ENCODE measurements at regions not wholly inside any gene's neighbourhood (a gene's known extent, or its start where the extent isn't known, plus 50 kb on each side); places are given as distances from the start of the nearest gene placed in this dataset.

GRCh38 chr6:113625850-113626249 lies 231.3 kb upstream of the MARCKS start:
- ChIA-PET POLR2A (no interaction called here), CTCF (interaction anchor here (0.5 kb wide), 1 partner anchor 54 kb away, joined by 4 read pairs; no protein-coding TSS in a partner anchor), RAD21 (ENCODE audit: low non-redundant PET in 1 of 2, low total read pairs in 2 of 2, uncharacterized antibody in 2 of 2, unreplicated experiment in 2 of 2) (no interaction called here)
- no peaks in the 10 kb centered on the region for H3K79me2 ChIP-seq (ENCODE audit: insufficient read depth, low read length)
- ATAC-seq (no peak), DNase-seq (ENCODE audit: low read depth, low spot score) (no peak)
- no peaks in the 10 kb centered on the region for H3K9me3 ChIP-seq (ENCODE audit: control insufficient read depth in 1 of 2, insufficient read depth in 1 of 2, low read depth in 1 of 2, low read length in 2 of 2)
- H3K9me2 ChIP-seq (ENCODE audit: insufficient read depth), result no peaks in the 10 kb centered on the region
- BruUV-seq (replicated peaks), result no TSS peak
- no peak overlapping the region for H3K4me3 ChIP-seq (replicated peaks in 1 of 2; ENCODE audit: low read depth in 1 of 2, low read length in 2 of 2)
- H3K27ac ChIP-seq (ENCODE audit: low read depth, low read length), result no peak overlapping the region
- H3K9ac ChIP-seq (ENCODE audit: low read length), result no peak overlapping the region
- H3K36me3 ChIP-seq (ENCODE audit: control insufficient read depth in 1 of 2, insufficient read depth in 2 of 2, low read length in 2 of 2), result no peaks in the 10 kb centered on the region
- intact Hi-C loops (cut with micrococcal nuclease), result no loop called here
- no peak overlapping the region for H3K4me2 ChIP-seq (ENCODE audit: low read length)
- no peaks in the 10 kb centered on the region for H3K27me3 ChIP-seq (ENCODE audit: insufficient read depth, low read length)
- H2AFZ ChIP-seq (ENCODE audit: low read depth, low read length, poor library complexity, severe bottlenecking), result no peak overlapping the region
- no peaks in the 10 kb centered on the region for H4K20me1 ChIP-seq (ENCODE audit: insufficient read depth)
- peaks cover 0 to under 1% of the 10 kb centered on the region in 2 experiments; a peak in 1 of 4 replicates for H3K4me1 ChIP-seq (ENCODE audit: control insufficient read depth in 1 of 2, insufficient read depth in 2 of 2, low read length in 2 of 2)
- TF ChIP-seq ATF3 (IDR thresholded peaks at IDR 0.05) (no peak), CEBPB (IDR thresholded peaks at IDR 0.05; ENCODE audit: low read depth) (no peak), YY1 (IDR thresholded peaks at IDR 0.05; ENCODE audit: extremely low read depth, insufficient replicate concordance, low read depth, low read length) (no peak), SP1 (IDR thresholded peaks at IDR 0.05; ENCODE audit: low read depth) (no peak), FOSL1 (IDR thresholded peaks at IDR 0.05; ENCODE audit: low read depth) (no peak), REST (IDR thresholded peaks at IDR 0.05; ENCODE audit: low read depth) (no peak), POLR2A (IDR thresholded peaks at IDR 0.05; ENCODE audit: borderline replicate concordance, extremely low read depth, insufficient read depth, insufficient read length) (no peak), EZH2 (IDR thresholded peaks at IDR 0.05) (no peak), ZFX (IDR thresholded peaks at IDR 0.05) (no peak), EGR1 (IDR thresholded peaks at IDR 0.05; ENCODE audit: low read depth) (no peak), ZNF274 (IDR thresholded peaks at IDR 0.05; ENCODE audit: low read depth, low read length) (no peak), SRF (IDR thresholded peaks at IDR 0.05; ENCODE audit: low read depth) (no peak), POLR2AphosphoS5 (IDR thresholded peaks at IDR 0.05; ENCODE audit: low read depth, low read length) (no peak), EZH2phosphoT487 (IDR thresholded peaks at IDR 0.05; ENCODE audit: borderline replicate concordance) (no peak), ELF1 (IDR thresholded peaks at IDR 0.05; ENCODE audit: borderline replicate concordance, low read depth) (no peak), JUND (IDR thresholded peaks at IDR 0.05) (no peak)
- TF ChIP-seq, protein P1, sequence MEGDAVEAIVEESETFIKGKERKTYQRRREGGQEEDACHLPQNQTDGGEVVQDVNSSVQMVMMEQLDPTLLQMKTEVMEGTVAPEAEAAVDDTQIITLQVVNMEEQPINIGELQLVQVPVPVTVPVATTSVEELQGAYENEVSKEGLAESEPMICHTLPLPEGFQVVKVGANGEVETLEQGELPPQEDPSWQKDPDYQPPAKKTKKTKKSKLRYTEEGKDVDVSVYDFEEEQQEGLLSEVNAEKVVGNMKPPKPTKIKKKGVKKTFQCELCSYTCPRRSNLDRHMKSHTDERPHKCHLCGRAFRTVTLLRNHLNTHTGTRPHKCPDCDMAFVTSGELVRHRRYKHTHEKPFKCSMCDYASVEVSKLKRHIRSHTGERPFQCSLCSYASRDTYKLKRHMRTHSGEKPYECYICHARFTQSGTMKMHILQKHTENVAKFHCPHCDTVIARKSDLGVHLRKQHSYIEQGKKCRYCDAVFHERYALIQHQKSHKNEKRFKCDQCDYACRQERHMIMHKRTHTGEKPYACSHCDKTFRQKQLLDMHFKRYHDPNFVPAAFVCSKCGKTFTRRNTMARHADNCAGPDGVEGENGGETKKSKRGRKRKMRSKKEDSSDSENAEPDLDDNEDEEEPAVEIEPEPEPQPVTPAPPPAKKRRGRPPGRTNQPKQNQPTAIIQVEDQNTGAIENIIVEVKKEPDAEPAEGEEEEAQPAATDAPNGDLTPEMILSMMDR (IDR thresholded peaks at IDR 0.05 in 2 of 3, conservative IDR thresholded peaks at IDR 0.05 in 1 of 3; ENCODE audit: borderline replicate concordance in 1 of 3, insufficient read depth in 1 of 3, low read depth in 2 of 3, low read length in 2 of 3), result no peak
- TF ChIP-seq, protein P2, sequence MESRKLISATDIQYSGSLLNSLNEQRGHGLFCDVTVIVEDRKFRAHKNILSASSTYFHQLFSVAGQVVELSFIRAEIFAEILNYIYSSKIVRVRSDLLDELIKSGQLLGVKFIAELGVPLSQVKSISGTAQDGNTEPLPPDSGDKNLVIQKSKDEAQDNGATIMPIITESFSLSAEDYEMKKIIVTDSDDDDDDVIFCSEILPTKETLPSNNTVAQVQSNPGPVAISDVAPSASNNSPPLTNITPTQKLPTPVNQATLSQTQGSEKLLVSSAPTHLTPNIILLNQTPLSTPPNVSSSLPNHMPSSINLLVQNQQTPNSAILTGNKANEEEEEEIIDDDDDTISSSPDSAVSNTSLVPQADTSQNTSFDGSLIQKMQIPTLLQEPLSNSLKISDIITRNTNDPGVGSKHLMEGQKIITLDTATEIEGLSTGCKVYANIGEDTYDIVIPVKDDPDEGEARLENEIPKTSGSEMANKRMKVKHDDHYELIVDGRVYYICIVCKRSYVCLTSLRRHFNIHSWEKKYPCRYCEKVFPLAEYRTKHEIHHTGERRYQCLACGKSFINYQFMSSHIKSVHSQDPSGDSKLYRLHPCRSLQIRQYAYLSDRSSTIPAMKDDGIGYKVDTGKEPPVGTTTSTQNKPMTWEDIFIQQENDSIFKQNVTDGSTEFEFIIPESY (IDR thresholded peaks at IDR 0.05; ENCODE audit: extremely low read depth, insufficient replicate concordance, low read length), result no peak
